Lower leg skin (tissue), 3 donors: ENCODE measurements at regions not wholly inside any gene's neighbourhood (a gene's known extent, or its start where the extent isn't known, plus 50 kb on each side); places are given as distances from the start of the nearest gene placed in this dataset.

ENCODE experiments used
- CTCF ChIP-seq, 3 donors: fragments of 450-650 bp; IDR thresholded peaks; one replicate each; pipeline ENCODE4 v1.5.1; 2016; ENCODE audit warnings: antibody characterized with exemption in 3 of 3, mild to moderate bottlenecking in 3 of 3, moderate library complexity in 2 of 3
- POLR2A ChIP-seq, 2 donors: fragments of 450-650 bp; IDR thresholded peaks; one replicate each; pipeline ENCODE4 v1.6.1; 2016 to 2017; ENCODE audit warnings: antibody characterized with exemption in 2 of 2, mild to moderate bottlenecking in 1 of 2, moderate library complexity in 1 of 2

- TF ChIP-seq CTCF (IDR thresholded peaks at IDR 0.05) (no peak), POLR2A (IDR thresholded peaks at IDR 0.05) (no peak)
Measured at GRCh38 chr6:85143676-85144075, 306.2 kb upstream of the NT5E start.
